ENCODE measurements at regions not wholly inside any gene's neighbourhood (a gene's known extent, or its start where the extent isn't known, plus 50 kb on each side); places are given as distances from the start of the nearest gene placed in this dataset.

DNA sequence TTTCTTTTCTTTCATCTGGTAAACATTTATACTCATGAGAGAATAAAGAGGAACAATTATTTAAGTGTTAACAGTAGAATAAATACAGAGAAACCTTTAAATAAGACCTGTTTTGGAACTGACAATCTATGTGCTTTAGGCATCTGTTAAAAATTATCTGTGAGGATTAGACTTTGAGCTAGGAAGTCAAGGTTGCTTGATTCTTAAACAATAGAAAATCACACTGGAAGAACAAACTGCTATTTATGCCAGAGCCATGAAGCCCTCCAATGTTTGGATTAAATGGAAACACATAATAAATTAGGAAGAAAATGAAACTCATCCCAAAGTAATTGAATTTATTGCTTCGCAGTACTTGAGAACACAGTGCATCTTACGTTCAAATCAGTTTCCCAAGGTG, 207.2 kb upstream of the NPY2R start:
- TF ChIP-seq POLR2AphosphoS5 (IDR thresholded peaks at IDR 0.05; ENCODE audit: borderline replicate concordance, low read depth, low read length), result no peak
- TF ChIP-seq EZH2 (IDR thresholded peaks at IDR 0.05), result no peak
